ENCODE measurements at regions not wholly inside any gene's neighbourhood (a gene's known extent, or its start where the extent isn't known, plus 50 kb on each side); places are given as distances from the start of the nearest gene placed in this dataset.
A peak's percentile ranks its signal among the peaks of the same experiment; 100 is the strongest.

DNA sequence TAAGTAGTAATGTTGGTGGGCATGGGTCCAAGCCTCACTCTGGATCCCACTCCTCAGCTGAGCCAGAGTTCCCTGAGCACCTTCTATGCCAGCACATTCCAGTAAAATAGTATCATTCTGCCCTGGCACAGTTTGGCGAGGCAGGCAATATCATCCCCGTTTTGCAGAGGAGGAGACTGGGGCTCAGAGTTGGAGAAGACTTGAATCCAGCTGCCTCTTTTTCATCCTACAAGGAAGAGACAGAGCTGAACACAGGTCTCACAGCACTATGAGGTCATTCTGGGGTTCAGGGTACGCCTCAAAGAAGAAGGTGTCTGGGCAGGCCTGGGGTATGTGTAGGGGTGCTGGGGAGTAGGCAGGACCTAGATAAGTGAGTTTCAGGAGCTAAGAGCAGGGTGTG, 103.9 kb upstream of the STX18 start:
- peak overlapping the region; percentile 94 for H3K27ac ChIP-seq
- TF ChIP-seq ZFX (IDR thresholded peaks at IDR 0.05): no peak
- no peak for TF ChIP-seq CTCF (conservative IDR thresholded peaks at IDR 0.05)

- H3K27ac ChIP-seq: peak overlapping the region; percentile 94
Observed at GRCh38 chr4:4644277-4644676, 102.4 kb upstream of the STX18 start.

DNA sequence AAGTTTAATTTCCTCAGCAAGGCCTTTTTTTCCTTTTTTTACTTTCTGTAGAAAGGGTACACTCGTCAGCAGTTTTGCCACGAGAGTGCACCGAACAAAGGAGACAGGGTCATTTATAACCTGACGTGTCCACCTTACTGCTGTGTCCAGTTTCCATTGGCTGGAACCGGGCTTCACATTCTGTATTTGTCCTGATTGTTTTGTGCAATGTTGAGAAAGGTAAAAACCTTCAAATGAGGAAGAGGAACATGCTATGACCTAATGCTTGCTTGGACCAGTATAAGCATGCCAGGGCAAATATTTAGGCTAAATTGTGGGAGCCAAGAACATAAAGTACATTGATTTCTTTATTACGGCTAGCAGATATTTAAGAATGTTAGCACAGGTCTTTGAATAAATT, 101.9 kb upstream of the STX18 start:
- H3K27ac ChIP-seq: peak overlapping the region; percentile 94

DNA sequence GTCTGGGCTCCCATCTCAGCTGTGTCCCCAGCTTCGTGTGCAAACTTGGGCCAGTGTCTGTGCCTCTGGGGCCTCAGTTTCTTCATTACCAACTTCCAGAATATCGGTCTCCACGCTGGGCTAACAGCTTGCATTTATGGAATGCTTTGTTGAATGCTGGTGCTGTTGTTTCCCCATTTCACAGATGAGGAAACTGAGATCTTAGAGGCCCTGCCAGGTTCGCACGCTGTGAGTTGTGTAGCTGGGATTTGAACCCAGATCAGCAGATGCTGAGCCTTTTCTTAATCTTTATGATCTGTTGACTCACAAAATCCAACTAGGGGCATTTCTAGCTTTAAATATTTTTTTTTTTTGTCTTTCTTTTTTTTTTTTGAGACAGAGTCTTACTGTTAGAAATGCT, 101.5 kb upstream of the STX18 start:
- TF ChIP-seq CTCF (conservative IDR thresholded peaks at IDR 0.05) (no peak), ZFX (IDR thresholded peaks at IDR 0.05) (no peak)
- H3K27ac ChIP-seq: peak overlapping the region; percentile 94

DNA sequence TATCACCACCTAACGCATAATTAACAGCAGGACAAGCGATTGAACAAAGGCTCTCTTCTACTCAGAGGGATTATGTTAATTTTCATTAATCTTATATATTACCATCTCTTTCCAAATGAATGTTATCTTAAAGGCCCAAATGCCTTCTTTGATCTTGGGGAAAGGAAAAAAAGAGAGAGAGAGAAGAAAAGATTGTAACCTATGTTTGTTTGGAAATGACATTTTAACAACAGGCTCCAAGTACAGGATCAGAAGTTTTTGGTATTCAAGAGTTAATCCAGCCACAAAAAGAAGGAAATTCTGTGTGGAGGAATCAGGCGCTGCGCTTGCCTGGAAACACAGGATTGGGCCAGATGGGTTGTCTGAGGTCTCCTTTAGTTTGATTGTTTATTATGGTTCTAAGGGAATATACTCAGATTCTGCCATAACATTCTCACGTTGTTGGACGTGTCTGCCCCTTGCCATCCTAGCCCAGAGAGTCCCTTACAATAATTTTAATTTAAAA, 100.7 kb upstream of the STX18 start:
- H3K27ac ChIP-seq: peak overlapping the region; percentile 94
- TF ChIP-seq CTCF (conservative IDR thresholded peaks at IDR 0.05) (no peak), ZFX (IDR thresholded peaks at IDR 0.05) (no peak)

GRCh38 chr4:4641661-4642495, 100.0 kb upstream of the STX18 start:
- H3K27ac ChIP-seq: 0 out of 2 replicates have a peak overlapping the region, but pooled peaks have one; percentile 0
- no peak for TF ChIP-seq ZFX (IDR thresholded peaks at IDR 0.05)
- TF ChIP-seq CTCF (conservative IDR thresholded peaks at IDR 0.05): no peak

DNA sequence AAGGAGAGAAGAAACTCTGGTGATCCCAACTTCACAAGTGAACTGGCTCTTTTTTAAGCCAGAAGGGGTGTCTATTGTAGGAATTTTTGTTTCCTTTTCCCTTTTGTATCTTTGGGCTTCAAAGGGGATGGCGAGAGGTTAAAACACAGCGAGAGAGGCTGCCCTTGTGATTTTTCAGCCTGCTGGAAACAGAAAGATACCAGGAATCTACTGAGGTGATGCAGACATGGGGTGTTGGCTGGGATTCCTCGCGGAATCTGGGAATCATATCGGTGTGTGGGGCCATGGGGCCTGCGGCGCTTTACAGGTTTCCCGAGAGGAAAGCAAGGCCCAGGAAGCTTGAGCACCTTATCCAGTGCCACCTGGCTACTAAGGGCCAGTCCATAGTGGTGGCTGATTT, 99.4 kb upstream of the STX18 start:
- no peak overlapping the region for H3K27ac ChIP-seq
- no peak for TF ChIP-seq CTCF (conservative IDR thresholded peaks at IDR 0.05)
- no peak for TF ChIP-seq ZFX (IDR thresholded peaks at IDR 0.05)

- no peak overlapping the region for H3K27ac ChIP-seq
- TF ChIP-seq CTCF (conservative IDR thresholded peaks at IDR 0.05): no peak
- no peak for TF ChIP-seq ZFX (IDR thresholded peaks at IDR 0.05)
Observed at GRCh38 chr4:4640692-4641091, 98.8 kb upstream of the STX18 start.
